Amygdala (tissue), 56 donors: ENCODE measurements at regions not wholly inside any gene's neighbourhood (a gene's known extent, or its start where the extent isn't known, plus 50 kb on each side); places are given as distances from the start of the nearest gene placed in this dataset.
"Not testable (repeated sequence)": the region's sequence is repeated elsewhere in the genome, so short reads cannot be mapped to it uniquely, and the experiment has no call there.

Experiments used
- DNase-seq, 56 donors: peaks; one replicate each; lab custom pipeline; 2025; lab: John Stamatoyannopoulos, UW

DNA sequence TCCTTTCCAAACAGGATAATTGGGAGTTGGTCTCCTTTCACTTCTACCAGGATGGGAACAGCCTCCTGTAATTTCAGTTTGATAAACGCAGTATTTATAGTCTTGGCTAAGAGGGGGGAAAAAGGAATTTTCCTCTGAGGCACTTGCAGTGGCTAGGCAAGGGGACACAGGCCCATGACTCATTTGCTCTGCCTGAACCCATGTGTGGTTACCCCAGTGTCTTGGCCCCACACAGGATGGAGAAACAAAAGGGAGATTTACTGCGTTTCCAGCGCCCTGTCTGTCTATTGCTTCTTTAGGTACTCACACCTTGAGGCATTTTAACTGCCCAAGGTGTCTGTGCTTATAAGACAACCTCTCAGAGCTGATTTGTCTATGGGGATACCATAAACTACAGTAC is 74.8 kb upstream of the NEDD9 start:
- DNase-seq, result no peak

DNA sequence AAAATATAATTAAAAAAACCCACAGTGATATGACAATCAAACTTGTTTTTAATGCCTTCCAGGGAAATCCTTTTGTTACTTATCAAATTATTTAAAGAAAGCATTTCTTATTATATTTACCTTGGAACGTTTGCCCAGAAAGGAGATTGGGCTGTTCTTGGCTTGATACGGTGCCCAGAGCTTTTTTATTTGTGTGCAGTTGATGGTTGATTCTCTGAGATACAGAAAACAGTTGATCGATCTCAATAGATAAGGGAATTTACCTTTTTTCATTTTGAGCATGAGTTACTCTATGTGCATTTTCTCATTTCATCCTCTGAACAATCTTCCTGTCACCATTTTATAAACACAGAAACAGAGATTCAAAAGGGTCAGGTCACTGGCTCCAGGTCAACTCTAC is 72.5 kb upstream of the NEDD9 start:
- DNase-seq, result no peak

DNA sequence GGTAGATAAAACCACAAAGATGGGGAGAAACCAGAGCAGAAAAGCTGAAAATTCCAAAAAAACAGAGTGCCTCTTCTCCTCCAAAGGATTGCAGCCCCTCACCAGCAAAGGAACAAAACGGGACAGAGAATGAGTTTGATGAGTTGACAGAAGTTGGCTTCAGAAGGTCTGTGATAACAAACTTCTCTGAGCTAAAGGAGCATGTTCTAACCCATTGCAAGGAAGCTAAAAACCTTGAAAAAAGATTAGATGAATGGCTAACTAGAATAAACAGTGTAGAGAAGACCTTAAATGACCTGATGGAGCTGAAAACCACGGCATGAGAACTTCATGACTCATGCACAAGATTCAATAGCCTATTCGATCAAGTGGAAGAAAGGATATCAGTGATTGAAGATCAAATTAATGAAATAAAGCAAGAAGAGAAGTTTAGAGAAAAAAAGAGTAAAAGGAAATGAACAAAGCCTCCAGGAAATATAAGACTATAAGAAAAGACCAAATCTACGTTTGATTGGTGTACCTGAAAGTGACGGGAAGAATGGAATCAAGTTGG is 67.5 kb upstream of the NEDD9 start:
- not testable (repeated sequence) for DNase-seq

DNA sequence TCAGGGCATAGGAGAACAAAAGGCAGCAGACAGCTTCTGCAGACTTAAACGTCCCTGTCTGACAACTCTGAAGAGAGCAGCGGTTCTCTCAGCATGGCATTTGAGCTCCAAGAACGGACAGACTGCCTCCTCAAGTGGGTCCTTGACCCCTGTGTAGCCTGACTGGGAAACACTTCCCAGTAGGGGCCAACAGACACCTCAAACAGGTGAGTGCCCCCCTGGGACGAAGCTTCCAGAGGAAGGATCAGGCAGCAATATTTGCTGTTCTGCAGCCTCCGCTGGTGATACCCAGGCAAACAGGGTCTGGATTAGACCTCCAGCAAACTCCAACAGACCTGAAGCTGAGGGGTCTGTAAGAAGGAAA is 66.9 kb upstream of the NEDD9 start:
- not testable (repeated sequence) for DNase-seq

DNA sequence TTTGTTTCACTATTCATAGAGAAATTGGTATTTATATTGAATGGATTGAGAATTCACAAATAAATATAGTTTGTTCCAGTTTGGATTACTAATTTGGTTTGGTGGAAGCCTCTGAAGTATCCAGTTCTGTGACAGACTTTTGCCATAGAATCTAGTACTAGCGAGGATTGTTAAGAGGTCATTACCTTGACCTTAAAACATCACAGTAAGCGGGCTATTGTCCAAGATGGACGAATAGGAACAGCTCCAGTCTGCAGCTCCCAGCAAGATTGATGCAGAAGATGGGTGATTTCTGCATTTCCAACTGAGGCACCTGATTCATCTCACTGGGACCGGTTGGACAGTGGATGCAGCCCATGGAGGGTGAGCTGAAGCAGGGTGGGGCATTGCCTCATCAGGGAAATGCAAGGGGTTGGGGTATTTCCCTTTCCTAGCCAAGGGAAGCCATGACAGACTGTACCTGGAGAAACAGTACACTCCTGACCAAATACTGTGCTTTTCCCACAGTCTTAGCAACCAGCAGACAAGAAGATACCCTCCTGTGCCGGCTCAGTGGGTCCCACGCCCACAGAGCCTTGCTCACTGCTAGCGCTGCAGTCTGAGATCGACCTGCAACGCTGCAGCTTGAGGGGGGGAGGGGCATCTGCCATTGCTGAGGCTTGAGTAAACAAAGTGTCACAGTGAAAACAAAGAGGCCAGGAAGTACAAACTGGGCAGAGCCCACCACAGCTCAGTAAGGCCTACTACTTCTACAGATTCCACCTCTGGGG is 66.4 kb upstream of the NEDD9 start:
- DNase-seq, result no peak

DNA sequence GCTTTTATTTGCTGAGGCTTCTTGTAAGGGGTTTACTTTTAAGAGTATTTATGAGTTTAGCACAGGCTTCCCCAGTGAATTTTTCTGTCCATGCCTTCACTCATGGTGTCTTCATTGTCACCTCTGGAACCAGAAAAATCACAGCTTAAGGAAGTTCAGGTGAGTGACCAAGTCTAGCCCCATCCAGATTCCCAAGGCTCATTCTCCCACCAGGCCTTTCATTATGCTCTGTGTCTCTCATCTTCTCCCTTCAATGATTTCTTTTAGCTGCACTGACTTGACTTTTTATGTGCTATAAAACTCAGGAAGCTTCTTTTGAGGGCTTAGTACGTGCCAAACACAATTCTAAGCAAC is 64.9 kb upstream of the NEDD9 start:
- no peak for DNase-seq

DNA sequence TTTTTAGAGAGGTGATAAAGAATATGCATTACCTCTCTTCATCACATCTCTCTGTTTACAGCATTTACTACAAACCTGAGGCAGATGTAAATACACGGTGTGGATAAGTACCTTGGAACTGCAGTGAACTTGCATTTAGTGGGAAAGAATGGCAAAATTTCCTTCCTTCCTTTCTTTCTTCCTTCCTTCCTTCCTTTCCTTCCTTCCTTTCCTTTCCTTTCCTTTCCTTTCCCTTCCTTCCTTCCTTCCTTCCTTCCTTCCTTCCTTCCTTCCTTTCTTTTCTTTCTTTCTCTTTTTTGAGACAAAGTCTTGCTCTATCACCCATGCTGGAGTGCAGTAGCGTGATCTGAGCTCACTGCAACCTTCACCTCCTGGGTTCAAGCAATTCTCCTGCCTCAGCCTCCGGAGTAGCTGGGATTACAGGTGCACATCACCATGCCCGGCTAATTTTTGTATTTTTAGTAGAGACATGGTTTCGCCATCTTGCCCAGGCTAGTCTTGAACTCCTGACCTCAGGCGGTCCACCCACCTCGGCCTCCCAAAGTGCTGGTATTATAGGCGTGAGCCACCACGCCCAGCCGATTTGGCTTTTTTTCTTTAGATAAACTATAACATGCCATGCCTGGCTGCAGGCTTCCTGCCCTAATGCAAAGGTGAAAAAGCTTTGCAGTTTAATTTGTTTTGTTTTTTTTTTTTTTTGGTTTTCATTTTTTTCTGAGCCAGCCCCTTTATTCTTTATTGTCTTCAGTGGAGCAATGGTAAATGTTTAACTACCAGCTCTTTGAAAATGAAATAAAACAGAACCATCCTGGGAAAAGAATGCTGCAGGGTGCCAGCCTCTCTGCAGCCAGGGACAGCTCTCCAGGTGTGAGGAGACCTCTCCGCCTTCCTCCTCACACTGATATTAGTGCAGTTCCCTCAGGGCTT is 64.2 kb upstream of the NEDD9 start:
- no peak for DNase-seq

DNA sequence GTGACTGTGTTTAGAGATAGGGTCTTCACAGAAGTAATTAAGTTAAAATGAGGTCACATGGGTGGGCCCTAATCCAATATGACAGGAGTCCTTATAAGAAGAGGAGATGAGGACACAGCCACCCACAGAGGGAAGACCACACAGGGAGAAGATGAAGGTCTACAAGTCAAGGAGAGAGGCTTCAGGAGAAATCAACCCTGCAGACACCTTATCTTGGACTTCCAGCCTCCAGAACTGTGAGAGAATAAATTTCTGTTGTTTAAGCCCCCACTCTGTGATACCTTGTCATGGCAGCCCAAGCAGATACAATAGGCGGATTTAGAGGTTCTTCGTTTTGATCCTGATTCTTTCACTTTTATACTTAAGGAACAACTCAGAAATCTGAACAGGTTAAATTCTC is 63.5 kb upstream of the NEDD9 start:
- DNase-seq, result no peak

DNA sequence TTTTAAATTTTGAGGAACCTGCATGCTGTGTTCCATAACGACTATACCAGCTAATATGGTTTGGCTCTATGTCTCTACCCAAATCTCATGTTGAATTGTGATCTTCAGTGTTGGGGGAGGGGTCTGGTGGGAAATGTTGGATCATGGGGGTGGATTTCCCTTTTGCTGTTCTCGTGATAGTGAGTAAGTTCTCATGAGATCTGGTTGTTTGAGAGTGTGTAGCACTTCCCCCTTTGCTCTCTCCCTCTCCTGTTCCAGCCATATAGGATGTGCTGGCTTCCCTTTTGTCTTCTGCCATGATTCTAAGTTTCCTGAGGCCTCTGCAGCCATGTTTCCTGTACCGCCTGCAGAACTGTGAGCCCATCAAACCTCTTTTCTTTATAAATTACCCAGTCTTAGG is 61.8 kb upstream of the NEDD9 start:
- DNase-seq, result no peak

DNA sequence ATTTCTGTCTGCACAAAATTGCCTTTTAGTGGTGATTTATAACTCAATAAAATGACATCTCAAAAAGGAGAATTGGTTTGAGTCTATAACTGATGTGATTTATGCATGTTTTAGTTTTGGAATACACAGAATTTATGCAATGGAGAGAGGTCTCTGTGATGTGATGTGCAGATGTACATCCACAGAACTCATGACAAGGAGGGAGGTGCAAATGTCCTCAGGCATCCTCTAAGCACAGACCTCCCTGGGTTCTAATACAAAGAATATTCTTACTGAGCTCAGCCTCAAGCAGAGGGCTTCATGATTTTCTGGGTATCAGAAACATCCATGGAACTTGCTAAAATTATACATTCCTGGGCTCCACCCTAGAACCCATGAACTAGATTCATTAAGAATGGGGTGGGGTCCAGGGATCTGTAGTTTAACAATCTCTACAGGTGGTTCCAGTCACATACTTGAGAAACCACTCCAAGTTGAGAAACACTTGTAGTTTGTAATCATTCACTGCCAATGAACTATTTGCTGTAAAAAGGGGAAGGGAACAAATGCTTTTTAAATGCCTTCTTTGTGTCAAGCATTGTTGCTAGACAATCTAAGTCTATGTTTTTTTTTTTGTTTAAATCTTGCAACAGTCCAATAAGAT is 60.2 kb upstream of the NEDD9 start:
- DNase-seq, result no peak

DNA sequence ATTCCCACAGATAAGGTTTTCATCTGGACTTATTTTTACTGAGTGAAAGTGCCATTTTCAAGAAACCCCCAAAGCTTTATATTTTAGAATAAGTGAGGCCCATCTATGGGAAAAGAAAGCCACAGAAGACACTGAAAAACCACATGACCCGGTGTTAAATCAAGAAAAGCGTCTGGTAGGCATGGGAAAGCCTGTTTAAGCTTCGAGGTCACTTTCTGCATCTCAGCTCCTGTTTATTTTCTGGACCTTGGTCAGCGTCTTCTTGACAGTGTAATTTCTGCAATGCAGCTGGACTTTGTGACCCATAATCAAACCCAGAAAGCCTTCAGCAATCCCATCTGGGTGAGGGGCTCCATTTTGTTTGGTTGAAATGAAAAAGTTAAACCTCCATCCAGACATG is 59.6 kb upstream of the NEDD9 start:
- no peak for DNase-seq

DNA sequence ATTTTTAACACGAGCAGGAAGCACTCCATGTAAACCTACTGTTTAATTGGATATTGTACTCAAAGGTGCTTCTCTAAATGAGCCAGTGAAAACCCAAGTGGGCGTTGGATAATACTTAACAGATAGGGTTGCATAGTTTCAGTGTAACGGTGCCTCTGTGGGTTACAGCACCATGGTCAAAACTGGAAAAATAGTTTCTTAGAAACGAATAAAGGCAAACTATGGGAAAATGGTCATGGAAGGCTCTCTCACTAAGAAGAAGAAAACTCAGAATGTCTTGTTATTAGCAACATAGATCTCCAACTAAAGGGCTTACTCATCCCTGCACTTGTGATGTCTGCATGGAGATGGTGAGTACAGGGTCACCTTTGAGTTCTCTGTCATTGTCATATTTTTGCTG is 59.1 kb upstream of the NEDD9 start:
- no peak for DNase-seq

DNA sequence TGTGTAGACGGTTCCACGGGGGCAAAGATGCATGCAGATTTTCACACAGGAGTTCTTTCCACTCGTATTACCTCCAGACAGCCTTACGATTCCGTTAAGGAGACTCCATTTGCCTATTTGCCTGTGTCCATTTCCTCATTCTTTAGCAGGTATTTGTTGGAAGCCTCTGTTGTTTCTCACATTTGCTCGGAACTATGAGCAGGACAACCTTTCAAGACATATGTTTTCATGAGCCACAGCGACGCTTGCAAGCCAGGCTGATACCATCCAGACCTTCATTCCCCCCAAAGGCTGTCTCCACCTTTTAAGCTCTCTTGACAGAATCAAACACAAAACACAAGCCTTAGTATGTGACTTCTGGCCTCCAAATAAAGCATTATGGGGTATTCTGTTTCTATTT is 57.6 kb upstream of the NEDD9 start:
- no peak for DNase-seq

DNA sequence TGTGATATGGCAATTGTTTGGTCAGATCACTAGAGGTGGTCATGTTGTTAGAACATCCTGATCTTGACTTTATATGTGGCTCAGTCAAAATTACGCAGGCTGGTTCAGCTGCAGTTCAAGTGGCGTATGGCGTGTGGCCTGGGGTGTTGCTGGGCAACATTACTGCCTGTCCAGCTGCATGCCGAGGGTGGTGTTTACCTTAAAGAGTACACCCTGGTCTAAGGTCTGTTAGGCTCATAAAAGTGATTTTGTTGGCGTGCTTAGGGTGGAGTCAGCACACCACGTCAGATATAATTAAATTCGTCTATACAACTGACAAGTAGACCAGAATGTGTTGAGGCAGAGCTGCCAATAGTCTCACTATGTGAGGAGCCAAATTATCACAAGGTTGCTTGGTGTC is 55.6 kb upstream of the NEDD9 start:
- DNase-seq, result no peak

DNA sequence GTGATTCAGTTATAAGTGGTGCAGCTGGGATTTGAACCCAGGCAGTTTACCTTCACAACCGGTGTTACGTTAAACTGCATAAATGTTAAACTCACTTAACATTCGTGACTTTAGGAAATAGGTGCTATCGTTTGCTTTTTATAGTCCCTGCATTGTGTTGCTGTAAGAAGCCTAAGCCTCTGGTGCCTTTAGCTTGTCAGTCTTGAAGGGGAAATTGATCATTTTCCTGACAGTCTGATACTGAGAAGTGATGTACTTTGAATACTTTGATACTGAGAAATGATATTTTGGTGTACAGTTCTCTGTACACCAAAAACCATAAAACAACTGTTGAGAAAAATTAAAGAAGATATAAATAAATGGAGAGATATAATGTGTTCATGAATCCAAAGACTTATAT is 52.5 kb upstream of the NEDD9 start:
- no peak for DNase-seq

DNA sequence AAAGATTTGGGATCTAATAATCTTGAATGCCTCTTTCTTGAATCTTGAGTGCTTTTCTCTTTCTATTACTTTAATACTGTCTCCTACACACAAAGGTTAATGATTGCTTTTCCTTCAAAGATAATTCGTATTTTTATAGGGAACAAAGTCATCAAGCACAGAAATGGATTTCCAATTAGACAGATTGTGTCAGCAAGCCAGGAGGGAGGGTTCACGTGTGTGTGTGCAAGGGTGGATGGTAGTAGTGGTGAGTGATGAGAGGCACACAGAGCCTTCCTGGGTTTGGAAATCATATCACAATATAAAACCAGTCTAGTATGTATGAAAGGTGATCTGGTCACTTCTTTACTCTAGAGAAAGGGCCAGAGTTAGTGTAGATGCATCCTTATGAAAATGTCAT is 51.2 kb upstream of the NEDD9 start:
- no peak for DNase-seq

DNA sequence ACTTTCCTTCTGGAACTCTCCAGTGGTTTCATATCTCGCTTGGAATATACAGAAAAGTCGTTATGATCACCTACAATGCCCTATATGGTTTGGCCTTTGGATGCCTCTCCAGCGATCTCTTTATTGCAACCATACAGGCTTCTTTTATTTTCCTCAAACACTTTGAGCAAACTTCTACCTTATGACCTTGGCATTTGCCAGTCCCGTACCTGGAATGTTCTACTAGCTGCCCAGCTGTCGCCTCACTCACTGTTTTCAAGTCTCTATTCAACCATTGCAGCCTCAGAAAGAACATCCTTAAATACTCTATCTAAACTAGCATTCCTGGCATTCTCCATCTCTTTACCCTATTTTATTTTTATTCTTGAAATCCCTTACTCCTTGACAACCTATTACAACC is 50.4 kb upstream of the NEDD9 start:
- no peak for DNase-seq
